Lung (tissue), 11 donors: ENCODE measurements at regions not wholly inside any gene's neighbourhood (a gene's known extent, or its start where the extent isn't known, plus 50 kb on each side); places are given as distances from the start of the nearest gene placed in this dataset.
"Not testable (repeated sequence)": the region's sequence is repeated elsewhere in the genome, so short reads cannot be mapped to it uniquely, and the experiment has no call there.

Experiments
- ATAC-seq: fragments of 200-7000 bp; cut with Tn5 transposase; one replicate; pipeline ENCODE4 v1.9.1; 2020; ENCODE audit warnings: moderate number of reproducible peaks; ENCODE audit not compliant: insufficient read depth, low FRiP score
- DNase-seq, 3 donors: peaks; one replicate each; pipeline ENCODE4 v3.0.0-alpha.2; 2013 to 2017
- H3K27ac ChIP-seq, 2 donors: one replicate each; pipeline ENCODE4 v1.5.1; 2013; ENCODE audit warnings: mild to moderate bottlenecking in 2 of 2, moderate library complexity in 2 of 2, control low read depth in 1 of 2, inconsistent platforms in 1 of 2, low read depth in 1 of 2, low read length in 1 of 2
- H3K27me3 ChIP-seq, 3 donors: one replicate each; pipeline ENCODE4 v1.5.1; 2013; ENCODE audit warnings: low read length in 2 of 3; ENCODE audit not compliant: control insufficient read depth in 3 of 3, insufficient read depth in 3 of 3
- H3K36me3 ChIP-seq, 4 donors: one replicate each; pipeline ENCODE4 v1.5.1; 2013; ENCODE audit warnings: low read length in 4 of 4, mild to moderate bottlenecking in 1 of 4, moderate library complexity in 1 of 4; ENCODE audit not compliant: control insufficient read depth in 4 of 4, insufficient read depth in 4 of 4
- H3K4me1 ChIP-seq, 5 donors: one replicate each; pipeline ENCODE4 v1.5.1; 2013; ENCODE audit warnings: low read length in 5 of 5, mild to moderate bottlenecking in 2 of 5, moderate library complexity in 1 of 5; ENCODE audit not compliant: control insufficient read depth in 5 of 5, insufficient read depth in 5 of 5
- H3K4me3 ChIP-seq: one replicate; pipeline ENCODE4 v1.5.1; 2013; ENCODE audit warnings: mild to moderate bottlenecking, control low read depth, moderate library complexity
- H3K9ac ChIP-seq, 2 donors: one replicate each; pipeline ENCODE4 v1.5.1; 2013; ENCODE audit warnings: low read length in 2 of 2, control low read depth in 1 of 2; ENCODE audit not compliant: insufficient read depth in 1 of 2
- H3K9me3 ChIP-seq, 4 donors: one replicate each; pipeline ENCODE4 v1.5.1; 2013; ENCODE audit warnings: low read length in 3 of 4, mild to moderate bottlenecking in 1 of 4, moderate library complexity in 1 of 4; ENCODE audit not compliant: control insufficient read depth in 4 of 4, insufficient read depth in 3 of 4
- CTCF ChIP-seq: IDR thresholded peaks from 2 replicates; pipeline ENCODE4 v1.5.1; 2012; ENCODE audit warnings: mild to moderate bottlenecking; ENCODE audit errors: control extremely low read depth, extremely low read depth
- WGBS, 2 donors: extraction: QIAGEN DNeasy Blood & Tissue Kit; methylation state at CpG; one replicate each; pipeline ENCODE4 v1.1.7; 2013; 5-methylcytosine and 5-hydroxymethylcytosine counted together
- donor health status: control.
- donor health status: control.
- donor health status: Bipolar disorder and iron deficiency.
- donor health status: healthy.
- donor health status: DM: yes; HTN: yes; CAD: no.

GRCh38 chrY:18919256-18919655 is 145.7 kb upstream of the HSFY2 start:
- no peak overlapping the region for H3K4me3 ChIP-seq
- H3K27ac ChIP-seq = no peak overlapping the region
- H3K36me3 ChIP-seq = no peaks in the 10 kb centered on the region
- DNase-seq (no peak), ATAC-seq (no peak)
- TF ChIP-seq CTCF = no peak
- H3K27me3 ChIP-seq = no peaks in the 10 kb centered on the region
- H3K4me1 ChIP-seq = no peaks in the 10 kb centered on the region
- no peaks in the 10 kb centered on the region for H3K9me3 ChIP-seq
- WGBS, 2 donors = 80% methylated on average over 5 of the region's 5 CpGs; no CpG with 5 or more reads in 1 of the 2 donors
- H3K9ac ChIP-seq = no peak overlapping the region

GRCh38 chrY:18912846-18913245 is 139.3 kb upstream of the HSFY2 start:
- Histone ChIP-seq H3K27me3 (no peaks in the 10 kb centered on the region), H3K36me3 (no peaks in the 10 kb centered on the region), H3K27ac (no peak overlapping the region), H3K4me1 (no peaks in the 10 kb centered on the region), H3K9ac (no peak overlapping the region), H3K4me3 (no peak overlapping the region), H3K9me3 (no peaks in the 10 kb centered on the region)
- no peak for TF ChIP-seq CTCF
- DNase-seq = no peak
- 95% methylated on average over 2 of the region's 2 CpGs; no CpG with 5 or more reads in 1 of the 2 donors for WGBS, 2 donors
- ATAC-seq = no peak

- Histone ChIP-seq H3K36me3 (no peaks in the 10 kb centered on the region), H3K27me3 (no peaks in the 10 kb centered on the region), H3K4me1 (no peaks in the 10 kb centered on the region), H3K9ac (no peak overlapping the region), H3K4me3 (no peak overlapping the region), H3K27ac (no peak overlapping the region), H3K9me3 (no peaks in the 10 kb centered on the region)
- ATAC-seq = no peak
- DNase-seq = no peak
- no peak for TF ChIP-seq CTCF
- WGBS, 2 donors = 100% methylated on average over 1 of the region's 1 CpG; no CpG with 5 or more reads in 1 of the 2 donors
Measured at GRCh38 chrY:18909846-18910245, 136.3 kb upstream of the HSFY2 start.

- not testable (repeated sequence) for ATAC-seq, H3K4me3 ChIP-seq, H3K27ac ChIP-seq, H3K36me3 ChIP-seq, H3K4me1 ChIP-seq, DNase-seq, H3K27me3 ChIP-seq, H3K9ac ChIP-seq, H3K9me3 ChIP-seq
- 88% methylated on average over 6 of the region's 8 CpGs; no CpG with 5 or more reads in 1 of the 2 donors for WGBS, 2 donors
Measured at GRCh38 chrY:18906198-18906597, 132.7 kb upstream of the HSFY2 start.
